Activated CD4-positive, alpha-beta T cell treated with anti-CD3 and anti-CD28 coated beads, Interleukin-2, amount 10 ng/mL, durations not matched to agents 24 days and 14 days (primary cell): ENCODE measurements at regions not wholly inside any gene's neighbourhood (a gene's known extent, or its start where the extent isn't known, plus 50 kb on each side); places are given as distances from the start of the nearest gene placed in this dataset.

Source experiments
- DNase-seq: peaks from one replicate; pipeline ENCODE4 v3.0.0; 2022
- H3K27ac Mint-ChIP-seq: one replicate; pipeline ENCODE4 v1.8.0; 2022; ENCODE audit warnings: mild to moderate bottlenecking, mixed read lengths
- H3K27me3 Mint-ChIP-seq: one replicate; pipeline ENCODE4 v1.8.0; 2022; ENCODE audit warnings: mixed read lengths
- H3K36me3 Mint-ChIP-seq: one replicate; pipeline ENCODE4 v1.8.0; 2022; ENCODE audit warnings: low read depth, mild to moderate bottlenecking, mixed read lengths
- H3K4me1 Mint-ChIP-seq: one replicate; pipeline ENCODE4 v1.8.0; 2021; ENCODE audit warnings: mixed read lengths
- H3K4me3 Mint-ChIP-seq: one replicate; pipeline ENCODE4 v1.8.0; 2022; ENCODE audit warnings: mild to moderate bottlenecking, moderate library complexity, mixed read lengths
- H3K9me3 Mint-ChIP-seq: one replicate; pipeline ENCODE4 v1.8.0; 2021; ENCODE audit warnings: mixed read lengths
- intact Hi-C: fragments of 100-400 bp; cut with micrococcal nuclease; formaldehyde crosslinking; loops from one replicate; pipeline ENCODE4 v1.15.1; 2023

- Mint-ChIP-seq H3K4me1 (no peaks in the 10 kb centered on the region), H3K27ac (no peak overlapping the region), H3K27me3 (peaks cover 2% of the 10 kb centered on the region)
Observed at GRCh38 chr3:134704133-134704532, 53.3 kb upstream of the KY start.

GRCh38 chr3:134704556-134704955 is 53.7 kb upstream of the KY start:
- intact Hi-C loops, result no loop called here
- H3K4me3 Mint-ChIP-seq, result no peak overlapping the region
- H3K9me3 Mint-ChIP-seq, result no peaks in the 10 kb centered on the region

More at GRCh38 chr3:134704133-134704532, 53.3 kb upstream of the KY start:
- no peaks in the 10 kb centered on the region for H3K36me3 Mint-ChIP-seq
- intact Hi-C loops, result no loop called here
- no peak overlapping the region for H3K4me3 Mint-ChIP-seq
- no peaks in the 10 kb centered on the region for H3K9me3 Mint-ChIP-seq
- DNase-seq, result no peak

GRCh38 chr3:134707908-134708597 is 57.2 kb upstream of the KY start:
- DNase-seq, result no peak
- Mint-ChIP-seq H3K4me3 (no peak overlapping the region), H3K9me3 (no peaks in the 10 kb centered on the region), H3K27ac (no peak overlapping the region), H3K36me3 (no peaks in the 10 kb centered on the region), H3K27me3 (peaks cover 2% of the 10 kb centered on the region), H3K4me1 (no peaks in the 10 kb centered on the region)
- intact Hi-C loops, result no loop called here

More at GRCh38 chr3:134704556-134704955, 53.7 kb upstream of the KY start:
- H3K27ac Mint-ChIP-seq, result no peak overlapping the region
- no peaks in the 10 kb centered on the region for H3K36me3 Mint-ChIP-seq
- H3K4me1 Mint-ChIP-seq, result no peaks in the 10 kb centered on the region
- H3K27me3 Mint-ChIP-seq, result peaks cover 2% of the 10 kb centered on the region
- DNase-seq, result no peak

GRCh38 chr3:134708671-134709070 is 57.8 kb upstream of the KY start:
- no peaks in the 10 kb centered on the region for H3K4me1 Mint-ChIP-seq
- no peak overlapping the region for H3K27ac Mint-ChIP-seq
- no peak for DNase-seq
- no peak overlapping the region for H3K4me3 Mint-ChIP-seq
- H3K9me3 Mint-ChIP-seq, result no peaks in the 10 kb centered on the region
- no peaks in the 10 kb centered on the region for H3K36me3 Mint-ChIP-seq
- intact Hi-C loops, result no loop called here
- peaks cover 2% of the 10 kb centered on the region for H3K27me3 Mint-ChIP-seq

- no peak overlapping the region for H3K4me3 Mint-ChIP-seq
- DNase-seq, result no peak
- intact Hi-C loops, result no loop called here
- H3K9me3 Mint-ChIP-seq, result no peaks in the 10 kb centered on the region
- no peaks in the 10 kb centered on the region for H3K4me1 Mint-ChIP-seq
- peaks cover 2% of the 10 kb centered on the region for H3K27me3 Mint-ChIP-seq
- H3K27ac Mint-ChIP-seq, result no peak overlapping the region
- H3K36me3 Mint-ChIP-seq, result no peaks in the 10 kb centered on the region
Observed at GRCh38 chr3:134709076-134709475, 58.3 kb upstream of the KY start.

GRCh38 chr3:134709561-134710312 is 58.9 kb upstream of the KY start:
- intact Hi-C loops, result no loop called here
- Mint-ChIP-seq H3K4me1 (no peaks in the 10 kb centered on the region), H3K9me3 (no peaks in the 10 kb centered on the region), H3K4me3 (no peak overlapping the region), H3K36me3 (no peaks in the 10 kb centered on the region), H3K27me3 (peaks cover 2% of the 10 kb centered on the region), H3K27ac (no peak overlapping the region)
- DNase-seq, result peak; percentile 33

- H3K4me1 Mint-ChIP-seq, result no peaks in the 10 kb centered on the region
- H3K4me3 Mint-ChIP-seq, result no peak overlapping the region
- H3K27ac Mint-ChIP-seq, result no peak overlapping the region
- intact Hi-C loops, result no loop called here
- no peaks in the 10 kb centered on the region for H3K36me3 Mint-ChIP-seq
- no peak for DNase-seq
- H3K27me3 Mint-ChIP-seq, result peaks cover 2% of the 10 kb centered on the region
- H3K9me3 Mint-ChIP-seq, result no peaks in the 10 kb centered on the region
Observed at GRCh38 chr3:134710313-134710680, 59.5 kb upstream of the KY start.

GRCh38 chr3:134711284-134711683 is 60.5 kb upstream of the KY start:
- Mint-ChIP-seq H3K27ac (no peak overlapping the region), H3K9me3 (no peaks in the 10 kb centered on the region), H3K4me3 (no peak overlapping the region), H3K27me3 (peaks cover 2% of the 10 kb centered on the region), H3K4me1 (no peaks in the 10 kb centered on the region), H3K36me3 (no peaks in the 10 kb centered on the region)
- intact Hi-C loops, result no loop called here
- DNase-seq, result peak; percentile 18

- H3K4me3 Mint-ChIP-seq, result no peak overlapping the region
- H3K27ac Mint-ChIP-seq, result no peak overlapping the region
- no peaks in the 10 kb centered on the region for H3K36me3 Mint-ChIP-seq
- DNase-seq, result no peak
- H3K27me3 Mint-ChIP-seq, result no peaks in the 10 kb centered on the region
- no peaks in the 10 kb centered on the region for H3K9me3 Mint-ChIP-seq
- H3K4me1 Mint-ChIP-seq, result no peaks in the 10 kb centered on the region
- intact Hi-C loops, result no loop called here
Observed at GRCh38 chr3:134713671-134714070, 62.8 kb upstream of the KY start.

GRCh38 chr3:134718726-134719125 is 67.9 kb upstream of the KY start:
- no peaks in the 10 kb centered on the region for H3K36me3 Mint-ChIP-seq
- H3K9me3 Mint-ChIP-seq, result no peaks in the 10 kb centered on the region
- H3K4me1 Mint-ChIP-seq, result no peaks in the 10 kb centered on the region
- peaks cover 8% of the 10 kb centered on the region for H3K27me3 Mint-ChIP-seq
- DNase-seq, result no peak
- H3K27ac Mint-ChIP-seq, result no peak overlapping the region
- intact Hi-C loops, result no loop called here
- no peak overlapping the region for H3K4me3 Mint-ChIP-seq

GRCh38 chr3:134721214-134721613 is 70.4 kb upstream of the KY start:
- intact Hi-C loops, result no loop called here
- Mint-ChIP-seq H3K4me3 (no peak overlapping the region), H3K9me3 (no peaks in the 10 kb centered on the region), H3K36me3 (no peaks in the 10 kb centered on the region), H3K4me1 (no peaks in the 10 kb centered on the region), H3K27me3 (peaks cover 8% of the 10 kb centered on the region), H3K27ac (no peak overlapping the region)
- DNase-seq, result no peak

GRCh38 chr3:134722969-134723368 is 72.1 kb upstream of the EPHB1 start:
- no peaks in the 10 kb centered on the region for H3K9me3 Mint-ChIP-seq
- intact Hi-C loops, result no loop called here
- no peaks in the 10 kb centered on the region for H3K4me1 Mint-ChIP-seq
- H3K27ac Mint-ChIP-seq, result no peak overlapping the region
- H3K4me3 Mint-ChIP-seq, result no peak overlapping the region
- H3K27me3 Mint-ChIP-seq, result peaks cover 8% of the 10 kb centered on the region
- H3K36me3 Mint-ChIP-seq, result no peaks in the 10 kb centered on the region
- DNase-seq, result no peak

GRCh38 chr3:134729649-134730048 is 65.4 kb upstream of the EPHB1 start:
- H3K36me3 Mint-ChIP-seq, result no peaks in the 10 kb centered on the region
- no peak for DNase-seq
- intact Hi-C loops, result no loop called here
- H3K4me3 Mint-ChIP-seq, result no peak overlapping the region
- H3K27me3 Mint-ChIP-seq, result peaks cover 17% of the 10 kb centered on the region
- H3K4me1 Mint-ChIP-seq, result no peaks in the 10 kb centered on the region
- H3K9me3 Mint-ChIP-seq, result no peaks in the 10 kb centered on the region
- H3K27ac Mint-ChIP-seq, result no peak overlapping the region

GRCh38 chr3:134737516-134737915 is 57.5 kb upstream of the EPHB1 start:
- no peaks in the 10 kb centered on the region for H3K9me3 Mint-ChIP-seq

More at GRCh38 chr3:134737516-134737915, 57.5 kb upstream of the EPHB1 start:
- DNase-seq, result no peak
- intact Hi-C loops, result no loop called here
- Mint-ChIP-seq H3K36me3 (no peaks in the 10 kb centered on the region), H3K4me1 (no peaks in the 10 kb centered on the region), H3K27ac (no peak overlapping the region), H3K27me3 (peaks cover 17% of the 10 kb centered on the region), H3K4me3 (no peak overlapping the region)
